ENCODE measurements at regions not wholly inside any gene's neighbourhood (a gene's known extent, or its start where the extent isn't known, plus 50 kb on each side); places are given as distances from the start of the nearest gene placed in this dataset.

DNA sequence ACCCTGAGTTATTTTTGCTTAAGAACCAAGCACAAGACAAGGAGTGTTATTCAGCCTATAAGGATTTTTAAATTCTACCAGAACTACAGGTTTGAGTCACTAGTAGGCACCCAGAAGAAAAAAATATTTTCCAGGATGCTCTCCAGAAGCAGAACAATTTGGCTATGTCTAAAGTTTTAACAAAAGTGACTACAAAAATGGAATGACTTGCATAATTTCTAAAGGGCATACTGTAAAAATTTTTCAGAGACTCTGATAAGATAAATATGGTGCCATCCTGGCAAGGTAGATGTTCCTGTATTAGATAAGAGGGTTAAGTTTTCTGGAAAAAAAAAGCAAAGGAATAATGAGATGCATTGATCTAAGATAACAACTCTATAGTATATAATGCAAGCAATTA lies 68.6 kb upstream of the FAM9A start:
- no peak for DNase-seq (ENCODE audit: low read depth in 2 of 2)

DNA sequence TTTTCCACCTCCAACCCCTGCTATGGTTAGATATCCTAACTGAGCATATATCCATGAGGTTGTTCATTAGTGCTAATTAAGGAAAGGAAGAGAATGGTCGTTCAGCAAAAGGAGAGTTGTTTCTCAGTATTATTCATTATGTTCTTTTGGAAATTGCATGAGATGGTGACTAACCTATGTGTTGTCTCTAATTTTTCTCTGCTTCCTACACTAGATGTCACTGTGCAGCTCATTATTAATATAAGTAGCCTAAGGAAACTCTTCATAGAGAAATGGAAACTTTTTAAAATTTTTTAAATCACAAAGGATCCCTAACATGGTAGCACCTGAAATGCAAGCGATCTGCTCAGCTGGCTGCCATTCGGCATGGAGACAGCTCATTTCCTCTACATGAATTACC lies 67.7 kb upstream of the FAM9A start:
- no peak for DNase-seq (ENCODE audit: low read depth in 2 of 2)

DNA sequence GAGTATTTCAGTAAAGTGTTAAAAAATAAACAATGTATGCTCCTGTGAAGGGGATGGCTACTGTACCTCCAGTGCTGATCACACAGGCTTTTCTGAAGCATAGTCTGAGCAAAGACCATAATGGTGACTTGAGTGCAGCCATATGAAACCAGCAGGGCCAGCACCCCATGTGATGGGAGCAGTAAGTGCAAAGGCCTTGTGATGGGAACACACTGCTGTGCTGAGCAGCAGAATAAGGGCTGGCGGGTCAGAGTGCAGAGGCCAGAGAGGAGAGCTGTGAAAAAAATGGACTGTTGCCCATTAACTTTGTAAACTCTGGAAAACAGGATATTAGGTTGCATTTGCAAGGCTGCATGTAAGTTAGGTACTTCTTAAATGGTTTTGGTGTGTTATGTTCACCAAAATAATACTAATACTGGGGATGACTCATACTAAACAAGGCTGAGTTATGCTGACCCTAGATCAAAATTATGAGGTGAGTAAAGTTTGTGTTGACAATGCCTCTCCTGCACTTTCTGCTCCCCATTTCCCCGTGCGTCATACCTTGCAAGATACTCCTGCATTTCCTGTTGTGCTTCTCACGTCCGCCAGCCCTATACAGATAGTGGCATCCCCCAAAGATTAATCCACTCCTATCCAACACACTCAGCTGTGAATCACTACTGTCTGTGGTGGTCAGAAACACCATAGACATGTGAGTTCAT lies 67.0 kb upstream of the FAM9A start:
- peak; percentile 44 to 56 for DNase-seq (ENCODE audit: low read depth in 2 of 2)

DNA sequence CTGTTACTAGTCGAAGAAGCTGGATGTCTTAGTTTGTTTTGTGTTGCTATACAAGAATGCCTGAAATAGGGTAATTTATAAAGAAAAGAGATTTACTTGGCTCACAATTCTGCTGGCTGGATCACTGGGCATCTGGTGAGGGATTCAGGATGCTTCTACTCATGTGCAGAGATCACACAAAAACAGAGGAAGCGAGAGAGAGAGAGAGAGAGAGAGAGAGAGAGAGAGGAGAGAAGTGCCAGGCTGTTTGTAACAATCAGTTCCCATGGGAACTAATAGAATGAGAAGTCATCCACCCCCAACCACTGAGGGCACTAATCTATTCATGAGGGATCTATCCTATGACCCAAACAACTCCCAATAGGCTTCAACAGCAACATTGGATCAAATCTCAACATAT lies 66.2 kb upstream of the FAM9A start:
- DNase-seq (ENCODE audit: low read depth in 2 of 2): no peak

DNA sequence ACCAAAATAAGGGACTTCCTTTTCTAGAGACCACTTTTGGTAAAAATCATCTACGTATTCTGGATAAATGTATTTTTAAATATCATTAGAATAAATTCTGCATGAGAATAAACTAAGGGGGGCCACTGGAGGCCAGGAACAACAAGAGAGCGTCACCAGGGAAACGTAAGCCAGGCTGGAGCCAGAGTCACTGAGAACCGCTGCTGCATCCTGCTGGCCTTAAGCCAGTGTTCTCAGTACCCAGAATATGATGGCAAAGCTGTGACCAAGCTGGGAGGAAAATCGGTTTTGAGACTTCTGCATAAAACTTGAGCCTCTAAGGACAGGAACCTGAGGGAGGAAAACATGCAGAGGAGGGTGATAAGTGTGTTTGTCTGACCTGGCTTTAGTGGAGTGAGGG lies 63.0 kb upstream of the FAM9A start:
- no peak for DNase-seq (ENCODE audit: low read depth in 2 of 2)

DNA sequence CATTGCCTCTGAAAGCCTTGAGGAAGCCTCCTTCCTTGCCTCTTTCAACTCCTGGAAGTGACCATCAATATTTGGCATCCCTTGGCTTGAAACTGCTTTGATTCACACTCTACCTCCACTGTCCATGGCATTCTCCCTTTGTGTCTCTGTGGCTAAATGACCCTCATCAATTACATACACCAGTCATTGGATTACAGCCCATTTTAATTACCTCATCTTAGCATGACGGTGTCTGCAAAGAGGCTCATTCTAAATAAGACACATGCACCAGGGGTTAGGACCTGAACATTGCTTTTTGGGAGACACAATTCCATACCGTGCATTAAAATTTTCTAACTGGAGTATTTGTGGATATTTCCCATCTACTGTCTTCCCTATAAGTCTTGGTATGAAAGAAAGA lies 60.7 kb upstream of the FAM9A start:
- DNase-seq (ENCODE audit: low read depth in 2 of 2): no peak

DNA sequence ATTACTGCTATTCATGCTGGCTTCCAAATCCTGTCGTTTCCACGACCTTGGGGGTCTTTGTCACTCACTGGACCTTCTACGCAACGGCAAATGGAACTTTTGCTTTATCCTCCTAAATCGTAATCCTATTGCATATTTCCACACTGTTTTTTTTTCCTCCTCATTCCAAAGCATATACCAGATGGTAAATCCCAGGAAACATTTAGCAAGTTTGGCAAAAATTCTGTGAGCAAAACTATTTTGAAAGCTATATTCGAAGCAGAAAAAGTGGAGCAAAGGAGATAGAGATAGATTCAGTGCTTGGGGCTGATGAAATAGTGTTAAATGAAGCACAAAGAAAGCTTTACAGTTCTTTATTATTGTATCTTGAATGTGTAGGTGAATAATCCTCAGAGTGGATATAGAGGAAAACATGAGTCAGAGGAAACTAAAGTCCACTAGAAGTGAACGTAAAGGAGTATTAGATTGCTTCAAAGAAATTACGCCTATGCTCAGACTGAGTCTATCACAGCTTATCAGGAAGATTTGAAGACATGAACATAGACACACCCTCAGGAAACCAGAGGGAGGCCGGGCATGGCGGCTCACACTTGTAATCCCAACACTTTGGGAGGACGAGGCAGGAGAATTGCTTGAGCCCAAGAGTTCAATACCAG lies 50.2 kb upstream of the FAM9A start:
- DNase-seq (ENCODE audit: low read depth in 2 of 2): no peak
